Stomach (tissue), 8 donors: ENCODE measurements at regions not wholly inside any gene's neighbourhood (a gene's known extent, or its start where the extent isn't known, plus 50 kb on each side); places are given as distances from the start of the nearest gene placed in this dataset.

Source experiments
- DNase-seq, 2 donors: peaks; one replicate each; pipeline versions ENCODE4 v3.0.0 to v3.0.0-alpha.2; 2013 to 2019
- H3K27ac ChIP-seq, 5 donors: fragments of 200-600 bp in 4 of 5; sonication (generic) in 4 of 5; one replicate each; pipeline ENCODE4 v1.5.1; 2013 to 2019; ENCODE audit warnings: mild to moderate bottlenecking in 1 of 5, moderate library complexity in 1 of 5
- H3K27me3 ChIP-seq, 3 donors: fragments of 200-600 bp; sonication (generic); one replicate each; pipeline ENCODE4 v1.5.1; 2017 to 2019; ENCODE audit warnings: mixed run types in 1 of 3
- H3K36me3 ChIP-seq, 4 donors: fragments of 200-600 bp; sonication (generic); 1 replicate in 3 of 4; 2 replicates in 1 of 4; pipeline ENCODE4 v1.5.1; 2016 to 2019
- H3K4me1 ChIP-seq, 4 donors: fragments of 200-600 bp; sonication (generic); one replicate each; pipeline ENCODE4 v1.5.1; 2016 to 2019
- H3K4me3 ChIP-seq, 4 donors: fragments of 200-600 bp; sonication (generic) in 3 of 4; one replicate each; pipeline ENCODE4 v1.5.1; 2016 to 2019; ENCODE audit warnings: mild to moderate bottlenecking in 1 of 4
- H3K9me3 ChIP-seq, 4 donors: fragments of 200-600 bp; sonication (generic); one replicate each; pipeline ENCODE4 v1.5.1; 2016 to 2019
- CTCF ChIP-seq, 7 experiments: fragments of 450-650 bp in 4 of 7; fragments of 200-600 bp in 3 of 7; sonication (generic) in 3 of 7; IDR thresholded peaks; one replicate each; pipeline ENCODE4 v1.5.1; 2016 to 2019; ENCODE audit warnings: antibody characterized with exemption in 7 of 7, control low read depth in 2 of 7, mild to moderate bottlenecking in 1 of 7
- EP300 ChIP-seq: sonication (generic); formaldehyde crosslinking; IDR thresholded peaks from one replicate; pipeline ENCODE4 v1.6.1; 2017; ENCODE audit warnings: antibody characterized with exemption
- POLR2A ChIP-seq, 4 donors: fragments of 450-650 bp; IDR thresholded peaks; one replicate each; pipeline ENCODE4 v1.6.1; 2016; ENCODE audit warnings: antibody characterized with exemption in 4 of 4, control low read depth in 2 of 4, mild to moderate bottlenecking in 1 of 4, moderate library complexity in 1 of 4
- POLR2AphosphoS5 ChIP-seq, 3 donors: sonication (generic); formaldehyde crosslinking; IDR thresholded peaks; one replicate each; pipeline ENCODE4 v1.6.1; 2016; ENCODE audit warnings: antibody characterized with exemption in 3 of 3
- WGBS, 5 donors: extraction: QIAGEN DNeasy Blood & Tissue Kit in 3 of 5; methylation state at CpG; one replicate each; pipeline versions ENCODE4 v1.1.5 to v1.1.7; 2013 to 2018; 5-methylcytosine and 5-hydroxymethylcytosine counted together
- intact Hi-C: fragments of 100-400 bp; cut with DNase I; formaldehyde crosslinking; loops from one replicate; pipeline ENCODE4 v1.15.1; 2023; ENCODE audit warnings: low total_unique reads
- donor health status: healthy with polysubstance abuse.
- donor health status: Bipolar disorder and iron deficiency.
- donor health status: healthy.

- Histone ChIP-seq H3K9me3 (no peaks in the 10 kb centered on the region), H3K36me3 (no peaks in the 10 kb centered on the region), H3K27me3 (no peaks in the 10 kb centered on the region), H3K27ac (no peak overlapping the region), H3K4me3 (no peak overlapping the region), H3K4me1 (no peaks in the 10 kb centered on the region)
- no peak for TF ChIP-seq POLR2A (IDR thresholded peaks at IDR 0.05)
- TF ChIP-seq EP300, result no peak
- TF ChIP-seq CTCF (IDR thresholded peaks at IDR 0.05), result no peak
- no peak for TF ChIP-seq POLR2AphosphoS5 (IDR thresholded peaks at IDR 0.05)
- intact Hi-C loops, result no loop called here
- WGBS, 5 donors, result 6 to 89% (median 76%) methylated on average over 1 of the region's 1 CpG
- no peak for DNase-seq
These were observed 119.2 kb downstream of the ZNF622 start for GRCh38 chr5:16346380-16346779.

- intact Hi-C loops, result no loop called here
- H3K4me3 ChIP-seq, result no peak overlapping the region
- DNase-seq, result no peak
- no peaks in the 10 kb centered on the region for H3K27me3 ChIP-seq
- no peaks in the 10 kb centered on the region for H3K36me3 ChIP-seq
- H3K27ac ChIP-seq, result no peak overlapping the region
- H3K9me3 ChIP-seq, result no peaks in the 10 kb centered on the region
- WGBS, 5 donors, result 75 to 95% (median 89%) methylated on average over 1 of the region's 1 CpG
- H3K4me1 ChIP-seq, result no peaks in the 10 kb centered on the region
- TF ChIP-seq POLR2AphosphoS5 (IDR thresholded peaks at IDR 0.05) (no peak), CTCF (IDR thresholded peaks at IDR 0.05) (no peak), POLR2A (IDR thresholded peaks at IDR 0.05) (no peak)
These were observed 120.1 kb downstream of the ZNF622 start for GRCh38 chr5:16345454-16345853.

DNA sequence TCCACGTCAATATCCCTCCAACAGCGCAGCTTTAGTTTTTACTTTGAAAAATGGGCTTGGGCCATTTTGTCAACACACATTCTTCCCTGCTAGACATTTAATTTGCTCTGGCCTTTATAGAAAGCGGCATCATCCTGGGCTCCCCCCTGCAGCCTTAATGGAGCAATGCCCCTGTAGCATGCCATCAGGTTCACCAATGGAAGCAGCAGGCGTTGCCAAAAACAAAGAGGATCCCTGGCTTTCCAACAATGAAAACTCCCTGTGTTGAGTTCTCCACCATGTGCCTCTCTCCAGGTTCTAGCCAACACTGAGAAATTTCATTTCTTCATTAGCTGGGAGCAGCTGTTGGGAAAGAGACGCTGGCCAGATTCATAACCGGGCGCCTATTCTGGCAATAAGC is 139.5 kb downstream of the ZNF622 start:
- no peak for TF ChIP-seq CTCF (IDR thresholded peaks at IDR 0.05)
- TF ChIP-seq EP300, result no peak
- no peak for TF ChIP-seq POLR2AphosphoS5 (IDR thresholded peaks at IDR 0.05)
- no peak for TF ChIP-seq POLR2A (IDR thresholded peaks at IDR 0.05)
- no peaks in the 10 kb centered on the region for H3K27me3 ChIP-seq
- H3K4me1 ChIP-seq, result no peaks in the 10 kb centered on the region
- H3K9me3 ChIP-seq, result peaks cover 0 to 3% (median 0%) of the 10 kb centered on the region in 4 donors
- no peak overlapping the region for H3K27ac ChIP-seq
- intact Hi-C loops, result no loop called here
- H3K36me3 ChIP-seq, result no peaks in the 10 kb centered on the region
- WGBS, 5 donors, result 61 to 72% (median 71%) methylated on average over 7 of the region's 7 CpGs
- DNase-seq, result no peak
- no peak overlapping the region for H3K4me3 ChIP-seq

- intact Hi-C loops, result no loop called here
- 82 to 98% (median 96%) methylated on average over 1 of the region's 1 CpG for WGBS, 5 donors
- no peak overlapping the region for H3K27ac ChIP-seq
- H3K36me3 ChIP-seq, result no peaks in the 10 kb centered on the region
- DNase-seq, result no peak
- TF ChIP-seq POLR2A (IDR thresholded peaks at IDR 0.05), result no peak
- TF ChIP-seq EP300, result no peak
- TF ChIP-seq CTCF (IDR thresholded peaks at IDR 0.05), result no peak
- no peak for TF ChIP-seq POLR2AphosphoS5 (IDR thresholded peaks at IDR 0.05)
- H3K4me3 ChIP-seq, result no peak overlapping the region
- H3K4me1 ChIP-seq, result no peaks in the 10 kb centered on the region
- H3K9me3 ChIP-seq, result no peaks in the 10 kb centered on the region
- no peaks in the 10 kb centered on the region for H3K27me3 ChIP-seq
These were observed 141.7 kb upstream of the MARCHF11 start for GRCh38 chr5:16321284-16321683.
